SU-DHL-6 (cell line): ENCODE measurements at regions not wholly inside any gene's neighbourhood (a gene's known extent, or its start where the extent isn't known, plus 50 kb on each side); places are given as distances from the start of the nearest gene placed in this dataset.

Source experiments
- H2AFZ ChIP-seq: fragments of 200-600 bp; sonication (generic); 2 replicates; pipeline ENCODE4 v1.6.1; 2014; ENCODE audit warnings: low read depth, mild to moderate bottlenecking, moderate library complexity, mixed read lengths, antibody characterized with exemption, low read length; ENCODE audit not compliant: severe bottlenecking
- H3F3A ChIP-seq: fragments of 200-600 bp; shearing (Covaris generic); 2 replicates; pipeline ENCODE4 v1.6.0; 2016; ENCODE audit warnings: antibody characterized with exemption, mild to moderate bottlenecking; ENCODE audit not compliant: insufficient read depth
- H3K27ac ChIP-seq: fragments of 200-600 bp; sonication (generic); 2 replicates; pipeline ENCODE4 v1.5.1; 2016; ENCODE audit warnings: low read depth, mild to moderate bottlenecking, low read length, moderate library complexity, mixed read lengths
- H3K27me3 ChIP-seq: fragments of 200-600 bp; sonication (generic), shearing (Covaris generic); 2 replicates; pipeline ENCODE4 v1.6.0; 2014; ENCODE audit warnings: mild to moderate bottlenecking, low read length
- H3K36me3 ChIP-seq: fragments of 200-600 bp; sonication (generic); 2 replicates; pipeline ENCODE4 v1.6.1; 2014; ENCODE audit warnings: mild to moderate bottlenecking, low read length, mixed read lengths
- H3K4me2 ChIP-seq: fragments of 300-600, 200-600 bp; shearing (Covaris generic), sonication (generic); 2 replicates; pipeline ENCODE4 v1.6.0; 2014; ENCODE audit warnings: low read length, low read depth, mild to moderate bottlenecking; ENCODE audit not compliant: poor library complexity, severe bottlenecking
- H3K4me3 ChIP-seq: fragments of 200-600 bp; sonication (generic); 2 replicates; pipeline ENCODE4 v1.5.1; 2014; ENCODE audit warnings: antibody characterized with exemption, low read length, mild to moderate bottlenecking, mixed read lengths; ENCODE audit not compliant: insufficient read depth, poor library complexity, severe bottlenecking
- H3K79me2 ChIP-seq: fragments of 200-600 bp; sonication (generic); 2 replicates; pipeline ENCODE4 v1.6.1; 2014; ENCODE audit warnings: mild to moderate bottlenecking, low read length, moderate library complexity; ENCODE audit not compliant: insufficient read depth
- H3K9ac ChIP-seq: fragments of 200-600 bp; sonication (generic); 2 replicates; pipeline ENCODE4 v1.7.0; 2014; ENCODE audit warnings: mild to moderate bottlenecking, low read length
- H3K9me2 ChIP-seq: fragments of 200-600 bp; sonication (generic); replicated peaks from 2 replicates; pipeline ENCODE4 v1.6.1; 2014; ENCODE audit warnings: low read length; ENCODE audit not compliant: insufficient read depth
- H3K9me3 ChIP-seq: fragments of 200-600 bp; sonication (generic); 2 replicates; pipeline ENCODE4 v1.6.1; 2014; ENCODE audit warnings: low read length, mixed read lengths; ENCODE audit not compliant: insufficient read depth
- H4K20me1 ChIP-seq: fragments of 200-600 bp; sonication (generic); 2 replicates; pipeline ENCODE4 v1.6.1; 2014; ENCODE audit warnings: low read depth, mild to moderate bottlenecking, antibody characterized with exemption, low read length, moderate library complexity, mixed read lengths
- EZH2phosphoT487 ChIP-seq: fragments of 200-600 bp; sonication (generic), shearing (Covaris generic); conservative IDR thresholded peaks from 2 replicates; pipeline ENCODE4 v1.6.1; 2018; ENCODE audit warnings: mild to moderate bottlenecking, antibody characterized with exemption, low read length, moderate library complexity, mixed read lengths
- TF ChIP-seq, protein P1 (sequence below): fragments of 200-600 bp; sonication (generic); IDR thresholded peaks from one replicate; pipeline ENCODE4 v1.5.1; 2017; ENCODE audit warnings: antibody characterized with exemption, mild to moderate bottlenecking, low read length, moderate library complexity; ENCODE audit not compliant: insufficient read depth, poor library complexity, severe bottlenecking

DNA sequence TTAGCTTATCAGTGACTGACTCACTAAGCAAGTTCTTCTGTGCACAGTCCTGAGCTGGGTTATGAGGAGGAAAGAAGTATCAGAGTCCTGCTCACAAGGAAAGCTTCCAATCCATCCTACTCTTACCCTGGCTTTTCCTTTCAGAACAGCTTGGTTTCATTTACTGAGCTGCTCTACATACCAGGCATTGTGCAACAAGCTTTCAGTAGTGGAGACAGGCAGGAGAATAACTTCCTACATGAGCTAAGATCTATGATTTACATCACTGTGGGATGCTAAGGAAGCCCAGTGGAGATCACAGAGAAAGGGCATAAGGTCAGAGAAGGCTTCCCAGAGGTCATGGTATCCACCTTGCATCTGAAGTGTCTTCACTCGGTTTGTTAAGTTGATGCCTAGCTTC is 144.5 kb downstream of the MAP3K7 start:
- Histone ChIP-seq H3K36me3 (no peaks in the 10 kb centered on the region), H3K9me2 (no peaks in the 10 kb centered on the region), H3K9me3 (no peaks in the 10 kb centered on the region), H3K79me2 (no peaks in the 10 kb centered on the region), H3K4me2 (no peak overlapping the region), H3K27ac (no peak overlapping the region), H3F3A (no peaks in the 10 kb centered on the region), H3K9ac (no peak overlapping the region), H2AFZ (no peak overlapping the region), H3K27me3 (no peaks in the 10 kb centered on the region), H3K4me3 (no peak overlapping the region), H4K20me1 (no peaks in the 10 kb centered on the region)
- TF ChIP-seq, protein P1, sequence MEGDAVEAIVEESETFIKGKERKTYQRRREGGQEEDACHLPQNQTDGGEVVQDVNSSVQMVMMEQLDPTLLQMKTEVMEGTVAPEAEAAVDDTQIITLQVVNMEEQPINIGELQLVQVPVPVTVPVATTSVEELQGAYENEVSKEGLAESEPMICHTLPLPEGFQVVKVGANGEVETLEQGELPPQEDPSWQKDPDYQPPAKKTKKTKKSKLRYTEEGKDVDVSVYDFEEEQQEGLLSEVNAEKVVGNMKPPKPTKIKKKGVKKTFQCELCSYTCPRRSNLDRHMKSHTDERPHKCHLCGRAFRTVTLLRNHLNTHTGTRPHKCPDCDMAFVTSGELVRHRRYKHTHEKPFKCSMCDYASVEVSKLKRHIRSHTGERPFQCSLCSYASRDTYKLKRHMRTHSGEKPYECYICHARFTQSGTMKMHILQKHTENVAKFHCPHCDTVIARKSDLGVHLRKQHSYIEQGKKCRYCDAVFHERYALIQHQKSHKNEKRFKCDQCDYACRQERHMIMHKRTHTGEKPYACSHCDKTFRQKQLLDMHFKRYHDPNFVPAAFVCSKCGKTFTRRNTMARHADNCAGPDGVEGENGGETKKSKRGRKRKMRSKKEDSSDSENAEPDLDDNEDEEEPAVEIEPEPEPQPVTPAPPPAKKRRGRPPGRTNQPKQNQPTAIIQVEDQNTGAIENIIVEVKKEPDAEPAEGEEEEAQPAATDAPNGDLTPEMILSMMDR = no peak
- no peak for TF ChIP-seq EZH2phosphoT487

DNA sequence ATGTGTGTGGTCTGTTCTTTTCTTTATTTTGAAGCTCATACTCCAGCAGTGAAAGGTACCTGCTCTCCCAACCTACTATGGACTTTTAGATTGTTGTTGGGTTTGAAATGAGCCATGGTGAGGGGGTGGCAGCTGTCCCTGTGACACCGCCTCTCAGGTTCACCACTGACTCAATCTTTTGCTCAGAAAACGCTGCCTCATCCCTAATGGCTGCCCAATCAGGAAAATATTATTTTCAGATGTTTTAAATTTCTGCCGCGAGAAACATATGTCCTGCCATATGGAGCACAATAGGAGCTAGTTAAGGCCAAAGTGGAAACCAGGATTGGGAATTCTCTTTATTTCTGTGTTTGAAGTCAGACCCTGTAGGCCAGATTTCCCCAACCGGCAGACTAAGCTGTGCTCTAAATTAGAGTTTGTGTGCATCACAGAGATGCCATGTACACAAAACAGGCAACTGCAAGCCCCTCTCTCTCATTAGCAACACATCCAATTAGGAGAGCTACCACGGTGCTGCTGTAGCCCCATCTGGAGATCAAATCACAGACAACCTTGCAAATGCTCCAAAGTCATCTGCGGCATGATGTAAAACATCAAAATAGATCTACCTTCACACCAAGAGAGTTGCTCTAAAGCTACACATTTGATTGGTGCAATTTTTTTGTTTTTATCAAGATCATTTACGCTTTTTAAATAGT is 144.1 kb upstream of the BACH2 start:
- TF ChIP-seq EZH2phosphoT487 = no peak
- TF ChIP-seq, protein P1 = no peak
- Histone ChIP-seq H2AFZ (no peak overlapping the region), H3K9ac (no peak overlapping the region), H4K20me1 (no peaks in the 10 kb centered on the region), H3K27me3 (no peaks in the 10 kb centered on the region), H3F3A (no peaks in the 10 kb centered on the region), H3K9me2 (no peaks in the 10 kb centered on the region), H3K9me3 (no peaks in the 10 kb centered on the region), H3K27ac (no peak overlapping the region), H3K36me3 (no peaks in the 10 kb centered on the region), H3K4me3 (no peak overlapping the region), H3K79me2 (no peaks in the 10 kb centered on the region), H3K4me2 (no peak overlapping the region)

GRCh38 chr6:90439586-90439985 is 142.9 kb upstream of the BACH2 start:
- Histone ChIP-seq H2AFZ (no peak overlapping the region), H3K9me3 (0 out of 2 replicates have a peak, but pooled peaks cover 4% of the 10 kb centered on the region), H3K27ac (no peak overlapping the region), H3K4me2 (no peak overlapping the region), H4K20me1 (no peaks in the 10 kb centered on the region), H3K27me3 (no peaks in the 10 kb centered on the region), H3K4me3 (no peak overlapping the region), H3K9ac (no peak overlapping the region), H3K79me2 (no peaks in the 10 kb centered on the region), H3K36me3 (no peaks in the 10 kb centered on the region), H3F3A (no peaks in the 10 kb centered on the region), H3K9me2 (no peaks in the 10 kb centered on the region)
- TF ChIP-seq EZH2phosphoT487 = no peak
- TF ChIP-seq, protein P1 = no peak
